ENCODE measurements at regions not wholly inside any gene's neighbourhood (a gene's known extent, or its start where the extent isn't known, plus 50 kb on each side); places are given as distances from the start of the nearest gene placed in this dataset.

GRCh38 chr10:128326251-128326650, 200.0 kb upstream of the MKI67 start:
- no peak for TF ChIP-seq CTCF (IDR thresholded peaks at IDR 0.05)
- TF ChIP-seq EZH2 (IDR thresholded peaks at IDR 0.05) = no peak
